Colon (tissue), 2 donors: ENCODE measurements at regions not wholly inside any gene's neighbourhood (a gene's known extent, or its start where the extent isn't known, plus 50 kb on each side); places are given as distances from the start of the nearest gene placed in this dataset.
"Not testable (repeated sequence)": the region's sequence is repeated elsewhere in the genome, so short reads cannot be mapped to it uniquely, and the experiment has no call there.

ENCODE experiments used
- FAIRE-seq: peaks from 2 replicates; lab custom pipeline; 2012; peaks lifted over from hg19 to GRCh38; lab: Jason Lieb, UNC
- donor health status: control.
- donor health status: control.

DNA sequence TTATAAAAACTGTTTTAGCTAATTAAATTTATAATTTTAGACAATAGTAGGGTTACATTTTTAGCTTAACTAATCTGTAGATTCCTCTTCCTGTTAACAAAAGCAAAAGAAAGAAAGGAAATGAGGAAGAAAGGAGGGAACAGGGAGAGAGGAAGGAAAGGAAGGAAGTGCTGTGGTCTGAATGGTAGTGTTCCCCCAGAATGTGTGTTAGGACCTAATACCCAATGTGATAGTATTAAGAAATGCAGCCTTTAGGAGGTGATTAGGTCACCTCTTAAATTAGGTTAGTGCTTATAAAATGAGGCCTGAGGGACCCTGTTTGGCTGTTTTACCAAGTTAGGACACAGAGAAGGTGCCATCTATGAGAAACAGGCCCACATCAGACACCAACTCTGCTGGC is 136.9 kb upstream of the SAMSN1 start:
- no peak for FAIRE-seq

- FAIRE-seq: peak; percentile 92
Measured at GRCh38 chr21:14678973-14679574, 133.0 kb upstream of the SAMSN1 start.

DNA sequence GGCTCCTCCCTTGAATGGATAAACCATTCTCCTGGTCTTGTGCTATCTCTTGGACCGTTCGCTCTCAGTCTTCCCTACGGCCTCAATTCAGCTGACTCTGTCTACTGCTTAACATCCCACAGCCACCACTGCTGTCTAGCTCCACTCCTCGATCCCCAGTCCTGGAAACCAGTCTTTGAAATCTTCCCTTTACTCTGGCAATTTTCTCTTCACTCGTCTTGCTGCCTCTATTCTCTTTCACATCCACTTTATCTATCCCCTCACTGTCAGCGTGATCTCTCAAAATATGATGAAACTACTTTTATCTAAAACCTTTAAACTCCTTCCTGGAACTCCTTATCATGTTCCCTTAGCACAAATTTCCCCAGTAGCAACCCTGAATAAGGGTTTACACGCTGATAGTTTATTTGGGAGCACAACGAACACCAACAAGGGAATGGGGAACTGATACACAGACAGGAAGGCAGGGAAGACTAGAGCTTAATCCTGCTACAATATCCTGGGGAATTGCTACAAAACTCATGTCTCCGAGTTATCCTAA is 131.6 kb upstream of the SAMSN1 start:
- FAIRE-seq: no peak

DNA sequence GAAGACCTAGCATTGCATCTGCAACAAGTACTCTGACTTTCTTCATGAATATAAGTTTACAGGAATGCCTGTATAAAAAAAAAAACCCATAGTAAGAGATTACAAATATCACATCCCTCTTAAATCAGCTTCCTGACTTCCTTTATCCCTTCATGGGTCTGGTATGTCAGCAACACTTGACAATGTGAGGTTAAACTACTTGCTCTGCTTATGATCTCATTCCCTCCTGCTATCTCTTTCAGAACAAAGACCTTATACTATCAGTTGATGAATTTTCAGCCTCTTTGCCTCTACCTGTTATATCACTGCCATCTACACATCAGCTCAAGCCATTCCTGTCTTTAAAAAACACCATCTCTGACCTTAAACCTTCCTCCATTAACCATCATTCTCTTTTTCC is 130.9 kb upstream of the SAMSN1 start:
- FAIRE-seq: no peak

GRCh38 chr21:14675774-14676530 is 129.8 kb upstream of the SAMSN1 start:
- no peak for FAIRE-seq

DNA sequence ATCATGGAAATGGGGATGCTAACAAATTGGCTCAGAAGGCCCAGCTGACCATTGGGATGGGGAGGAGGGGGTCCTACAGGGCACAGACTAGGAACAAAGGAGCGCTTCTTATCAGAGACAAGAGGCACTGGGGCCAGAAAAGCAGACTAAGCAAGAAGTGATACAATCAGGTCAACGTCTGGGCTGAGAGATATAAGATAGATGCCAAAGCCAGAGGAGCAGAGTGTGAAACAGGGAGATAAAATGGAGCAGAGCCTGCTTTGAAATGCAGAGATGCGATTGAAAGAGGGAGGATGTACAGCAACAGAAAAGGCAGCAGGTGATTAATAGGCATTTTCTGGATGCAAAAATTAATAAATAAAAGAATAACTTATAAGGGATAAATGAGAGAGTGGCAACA is 127.5 kb upstream of the SAMSN1 start:
- no peak for FAIRE-seq

DNA sequence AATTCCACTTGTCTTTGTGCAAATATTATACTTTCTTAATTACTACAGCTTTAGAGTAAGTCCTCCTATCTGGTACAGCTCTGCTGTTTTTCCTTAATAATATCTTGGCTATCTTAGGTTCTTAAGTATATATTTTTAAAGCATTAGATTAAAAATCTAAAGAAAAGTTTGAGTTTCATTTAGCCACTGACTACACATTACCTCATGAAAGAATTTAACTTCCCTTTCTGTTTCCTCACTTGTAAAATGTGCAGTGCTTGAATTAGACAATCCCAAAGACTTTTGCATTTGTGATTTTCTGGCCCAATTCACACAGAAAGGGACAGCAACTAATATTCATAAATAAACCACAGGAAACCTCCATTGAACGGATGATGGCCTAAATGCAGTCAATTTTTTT is 126.4 kb upstream of the SAMSN1 start:
- FAIRE-seq: no peak

DNA sequence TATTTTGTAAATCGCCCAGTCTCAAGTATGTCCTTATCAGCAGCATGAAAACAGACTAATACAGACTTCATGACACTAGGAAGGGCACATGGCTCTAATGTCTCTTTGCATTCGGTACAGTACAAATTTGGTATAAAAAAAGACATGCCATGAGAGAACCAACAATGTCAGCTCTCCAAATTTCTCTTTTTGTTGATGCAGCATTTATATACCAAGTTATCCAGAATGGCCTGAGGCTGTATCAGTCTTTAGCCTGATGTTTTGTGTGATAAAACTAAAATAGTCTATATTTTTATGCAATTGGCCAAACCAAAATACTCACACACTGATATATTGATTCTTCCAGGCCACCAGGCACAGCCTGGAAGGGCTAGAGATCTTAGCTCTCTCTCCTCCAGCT is 124.3 kb upstream of the SAMSN1 start:
- FAIRE-seq: no peak

- not testable (repeated sequence) for FAIRE-seq
Measured at GRCh38 chr21:14669092-14669491, 123.0 kb upstream of the SAMSN1 start.

GRCh38 chr21:14657241-14658008 is 111.3 kb upstream of the SAMSN1 start:
- FAIRE-seq: no peak

GRCh38 chr21:14646893-14647292 is 100.8 kb upstream of the SAMSN1 start:
- FAIRE-seq: no peak

DNA sequence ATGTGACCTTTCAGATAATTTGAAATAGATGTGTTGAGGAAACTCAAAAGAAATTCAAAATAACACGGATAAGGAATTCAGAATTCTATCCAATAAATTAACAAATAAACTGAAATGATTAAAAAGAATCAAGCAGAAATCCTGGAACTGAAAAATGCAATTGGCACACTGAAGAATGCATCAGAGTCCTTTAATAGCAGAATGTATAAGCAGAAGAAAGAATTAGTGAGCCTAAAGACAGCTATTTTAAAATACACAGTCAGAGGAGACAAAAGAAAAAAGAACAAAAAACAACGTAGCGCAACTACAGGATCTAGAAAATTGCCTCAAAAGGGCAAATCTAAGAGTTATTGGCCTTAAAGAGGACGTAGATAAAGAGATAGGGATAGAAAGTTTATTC is 99.6 kb upstream of the SAMSN1 start:
- no peak for FAIRE-seq

- FAIRE-seq: peak; percentile 24
Measured at GRCh38 chr21:14632359-14632758, 86.2 kb upstream of the SAMSN1 start.

DNA sequence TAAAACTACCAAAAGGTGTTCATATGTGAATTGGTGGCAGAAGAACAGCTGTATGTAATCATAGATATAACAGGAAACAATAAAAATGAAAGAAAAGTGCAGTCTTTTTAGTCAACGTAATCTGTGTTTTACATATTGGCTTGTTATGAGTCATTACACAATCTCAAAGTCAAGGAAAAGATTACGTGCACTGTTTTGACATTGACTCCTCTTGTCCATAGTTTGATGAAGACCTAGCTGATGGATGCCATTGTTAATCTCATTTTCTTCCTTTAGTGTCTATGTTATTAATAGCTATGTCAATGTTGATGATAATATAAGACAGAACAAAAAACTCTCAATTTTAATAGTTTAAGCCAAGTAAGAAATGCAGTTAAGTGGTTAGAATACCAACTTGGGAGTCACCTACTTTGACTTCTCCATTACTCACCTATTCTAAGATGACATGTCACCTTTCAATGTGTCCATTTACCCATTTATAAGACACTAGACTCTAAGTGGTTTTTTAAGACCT is 84.5 kb upstream of the SAMSN1 start:
- FAIRE-seq: no peak

GRCh38 chr21:14629461-14629860 is 83.3 kb upstream of the SAMSN1 start:
- no peak for FAIRE-seq

DNA sequence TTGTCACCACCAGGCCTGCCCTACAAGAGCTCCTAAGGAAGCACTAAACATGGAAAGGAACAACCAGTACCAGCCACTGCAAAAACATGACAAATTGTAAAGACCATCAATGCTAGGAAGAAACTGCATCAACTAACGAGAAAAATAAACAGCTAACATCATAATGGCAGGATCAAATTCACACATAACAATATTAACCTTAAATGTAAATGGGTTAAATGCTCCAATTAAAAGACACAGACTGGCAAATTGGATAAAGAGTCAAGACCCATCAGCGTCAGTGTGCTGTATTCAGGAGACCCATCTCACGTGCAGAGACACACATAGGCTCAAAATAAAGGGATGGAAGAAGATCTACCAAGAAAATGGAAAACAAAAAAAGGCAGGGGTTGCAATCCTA is 77.0 kb upstream of the SAMSN1 start:
- not testable (repeated sequence) for FAIRE-seq

DNA sequence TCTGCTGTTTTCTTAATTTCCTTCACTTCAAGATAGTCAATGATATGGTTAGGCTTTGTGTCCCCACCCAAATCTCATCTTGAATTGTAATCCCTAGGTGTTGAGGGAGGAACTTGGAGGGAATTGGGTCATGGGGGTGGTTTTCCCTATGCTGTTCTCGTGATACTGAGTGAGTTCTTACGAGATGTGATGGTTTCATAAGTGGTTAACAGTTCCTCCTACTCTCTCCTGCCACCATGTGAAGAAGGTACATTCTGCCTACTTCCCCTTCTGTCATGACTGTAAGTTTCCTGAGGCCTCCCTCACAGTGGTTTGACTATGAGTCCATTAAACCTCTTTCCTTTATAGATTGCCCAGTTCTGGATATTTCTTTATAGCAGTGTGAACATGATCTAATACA is 74.0 kb upstream of the SAMSN1 start:
- no peak for FAIRE-seq

DNA sequence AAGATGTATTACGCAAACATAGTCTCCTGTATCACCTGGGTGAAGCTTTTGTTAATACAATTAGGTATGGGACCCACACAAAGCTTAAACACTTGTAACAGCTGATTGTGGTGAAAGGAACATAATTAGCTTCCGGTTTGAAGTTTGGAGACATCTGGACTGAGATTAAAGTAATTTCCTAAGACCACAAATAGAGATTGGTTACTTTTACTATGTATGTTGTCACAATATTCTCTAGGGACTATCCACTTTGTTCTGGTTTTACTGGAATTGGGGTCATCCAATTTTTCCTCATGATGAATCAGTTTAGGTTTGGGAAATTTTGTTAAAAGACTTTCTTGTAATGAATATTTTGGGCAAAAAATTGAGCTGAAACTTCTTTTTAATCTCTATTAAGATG is 71.8 kb upstream of the SAMSN1 start:
- FAIRE-seq: no peak

- no peak for FAIRE-seq
Measured at GRCh38 chr21:14617040-14617393, 70.9 kb upstream of the SAMSN1 start.

DNA sequence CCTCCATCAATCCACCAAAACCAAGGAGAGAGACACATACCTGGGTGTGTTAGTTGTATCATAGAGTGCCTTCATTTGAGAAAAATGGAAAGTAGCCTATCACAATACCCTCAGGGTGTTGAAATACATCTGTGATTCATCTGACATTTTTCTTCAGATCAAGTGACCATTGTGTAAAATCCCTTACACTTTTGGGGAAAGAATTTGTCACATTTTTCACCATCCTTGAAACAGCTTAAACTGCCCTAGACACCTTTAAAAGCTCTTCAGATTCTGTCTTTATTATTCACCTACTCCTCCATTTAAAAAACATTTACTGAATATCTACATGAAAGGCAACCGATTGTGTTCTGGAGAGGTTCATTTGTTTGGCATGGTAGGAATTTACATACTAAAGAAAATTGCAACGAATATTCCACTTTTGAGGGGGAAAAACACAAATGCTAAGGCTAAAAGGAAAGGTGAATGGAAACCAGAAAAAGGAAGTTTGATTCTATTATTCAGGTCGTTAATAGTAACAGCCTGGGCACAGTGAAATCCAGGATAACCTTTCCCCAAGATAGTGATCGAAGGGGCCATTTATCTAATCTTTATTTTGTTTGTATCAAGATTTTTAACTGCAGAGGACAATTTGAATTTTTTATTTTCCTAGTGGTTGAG is 70.4 kb upstream of the SAMSN1 start:
- FAIRE-seq: no peak

DNA sequence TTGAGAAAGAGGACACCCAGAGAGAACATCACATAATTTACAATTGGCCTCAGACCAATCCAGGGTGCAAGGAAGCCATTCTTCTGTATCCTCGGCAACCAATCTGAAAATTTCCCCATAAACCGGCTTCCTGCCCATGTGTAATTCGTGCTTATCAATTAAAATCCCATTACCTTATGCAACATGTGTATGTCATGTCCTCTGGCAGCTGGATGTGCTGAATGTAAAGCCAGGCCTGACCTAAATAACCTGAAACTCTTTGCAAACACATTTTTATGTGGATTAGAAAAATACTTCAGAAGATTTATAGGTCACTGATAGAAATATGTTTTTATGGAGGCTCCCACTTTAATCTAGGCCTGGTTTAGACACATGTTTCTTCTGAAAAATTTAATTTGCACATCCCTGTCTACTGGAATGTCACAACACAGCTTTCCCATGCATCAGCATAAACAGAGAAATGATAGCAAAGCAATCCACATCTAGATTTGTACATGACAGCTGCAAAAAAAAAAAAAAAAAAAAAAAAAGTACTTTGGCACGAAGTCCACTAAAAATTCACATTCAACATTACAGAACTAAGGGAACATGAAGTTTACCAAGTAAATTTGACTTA is 69.4 kb upstream of the SAMSN1 start:
- FAIRE-seq: no peak

- FAIRE-seq: no peak
Measured at GRCh38 chr21:14614287-14614686, 68.2 kb upstream of the SAMSN1 start.
